Midbrain (tissue), 1 donor: ENCODE measurements at regions not wholly inside any gene's neighbourhood (a gene's known extent, or its start where the extent isn't known, plus 50 kb on each side); places are given as distances from the start of the nearest gene placed in this dataset.
"Not testable (repeated sequence)": the region's sequence is repeated elsewhere in the genome, so short reads cannot be mapped to it uniquely, and the experiment has no call there.

ENCODE experiments used
- DNase-seq: peaks from one replicate; lab custom pipeline; 2025; lab: John Stamatoyannopoulos, UW

GRCh38 chr3:153221748-153222162 lies 59.7 kb downstream of the RAP2B start:
- peak; percentile 29 for DNase-seq

GRCh38 chr3:153226877-153227276 lies 64.9 kb downstream of the RAP2B start:
- DNase-seq: not testable (repeated sequence)

GRCh38 chr3:153230427-153230826 lies 68.4 kb downstream of the RAP2B start:
- not testable (repeated sequence) for DNase-seq

GRCh38 chr3:153231245-153231644 lies 69.2 kb downstream of the RAP2B start:
- DNase-seq: not testable (repeated sequence)

DNA sequence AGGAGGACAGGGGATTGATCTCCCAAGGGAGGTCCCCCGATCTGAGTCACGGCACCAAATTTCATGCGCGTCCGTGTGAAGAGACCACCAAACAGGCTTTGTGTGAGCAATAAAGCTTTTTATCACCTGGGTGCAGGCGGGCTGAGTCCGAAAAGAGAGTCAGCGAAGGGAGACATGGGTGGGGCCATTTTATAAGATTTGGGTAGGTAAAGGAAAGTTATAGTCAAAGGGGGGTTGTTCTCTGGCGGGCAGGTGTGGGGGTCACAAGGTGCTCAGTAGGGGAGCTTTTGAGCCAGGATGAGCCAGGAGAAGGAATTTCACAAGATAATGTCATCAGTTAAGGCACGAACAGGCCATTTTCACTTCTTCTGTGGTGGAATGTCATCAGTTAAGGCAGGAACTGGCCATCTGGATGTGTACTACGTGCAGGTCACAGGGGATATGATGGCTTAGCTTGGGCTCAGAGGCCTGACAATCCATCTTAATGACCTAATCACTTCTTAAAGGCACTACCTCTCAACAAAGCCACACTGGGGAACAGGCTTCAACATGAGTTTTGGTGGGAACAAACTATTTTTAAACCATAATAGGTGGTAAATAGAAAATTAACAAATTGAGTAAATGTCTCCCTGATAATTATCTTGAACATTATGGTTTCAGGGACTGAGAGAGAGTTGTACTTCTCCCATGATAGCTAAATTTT lies 70.2 kb downstream of the RAP2B start:
- DNase-seq: not testable (repeated sequence)

DNA sequence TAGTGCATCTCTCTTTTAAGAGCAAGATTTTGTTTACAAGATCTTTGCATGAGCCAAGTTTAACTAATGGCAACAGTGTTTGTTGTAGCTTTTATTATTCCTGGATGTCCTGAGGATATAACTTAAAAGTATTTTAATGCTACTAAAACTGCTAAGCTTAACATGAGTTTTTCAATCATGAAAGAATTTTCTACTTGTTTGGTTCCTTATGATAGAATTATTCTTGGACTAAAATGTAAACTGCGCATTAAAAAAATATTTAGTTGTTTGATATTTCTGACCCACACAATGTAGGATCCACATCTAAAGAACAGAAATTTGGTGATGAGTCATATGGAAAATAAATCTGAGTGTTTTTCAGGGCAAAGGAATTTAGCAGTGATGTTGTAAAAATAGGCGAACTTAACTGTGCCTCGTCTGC lies 70.8 kb downstream of the RAP2B start:
- no peak for DNase-seq

DNA sequence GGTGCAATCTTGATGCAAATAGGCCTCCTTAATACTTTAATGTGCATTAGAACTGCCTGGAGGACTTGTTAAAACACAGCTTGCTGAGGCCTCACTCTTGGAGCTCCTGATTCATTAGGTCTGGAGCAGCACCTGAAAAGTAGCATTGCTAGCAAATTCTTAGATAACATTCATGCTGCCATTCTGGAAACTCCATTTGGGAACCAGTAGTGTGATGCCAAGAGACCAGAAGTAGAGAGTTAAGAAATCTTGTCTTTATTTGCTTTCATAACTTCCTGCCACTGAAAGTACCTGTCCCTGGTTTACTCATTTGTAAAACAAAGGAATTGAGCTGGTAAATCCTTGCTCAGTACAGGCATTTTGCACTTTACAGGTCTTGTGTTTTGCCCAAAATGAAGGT lies 72.0 kb downstream of the RAP2B start:
- no peak for DNase-seq

DNA sequence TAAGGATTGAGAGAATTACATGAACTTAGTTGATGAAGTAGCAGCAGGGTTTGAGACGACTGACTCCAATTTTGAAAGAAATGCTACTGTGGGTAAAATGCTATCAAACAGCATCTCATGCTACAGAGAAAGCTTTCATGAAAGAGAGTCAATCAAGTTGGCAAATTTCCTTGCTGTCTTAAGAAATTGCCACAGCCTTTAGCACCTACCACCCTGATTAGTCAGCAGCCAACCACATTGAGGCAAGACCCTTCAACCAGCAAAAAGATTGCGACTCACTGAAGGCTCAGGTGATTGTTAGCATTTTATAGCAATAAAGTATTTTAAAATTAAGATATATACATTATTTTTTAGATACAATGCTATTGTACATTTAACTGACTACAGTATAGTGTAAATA lies 80.9 kb downstream of the RAP2B start:
- DNase-seq: no peak

GRCh38 chr3:153244961-153245360 lies 82.9 kb downstream of the RAP2B start:
- no peak for DNase-seq

- no peak for DNase-seq
These were observed 83.6 kb downstream of the RAP2B start for GRCh38 chr3:153245661-153246060.

GRCh38 chr3:153246331-153246730 lies 84.3 kb downstream of the RAP2B start:
- DNase-seq: no peak

DNA sequence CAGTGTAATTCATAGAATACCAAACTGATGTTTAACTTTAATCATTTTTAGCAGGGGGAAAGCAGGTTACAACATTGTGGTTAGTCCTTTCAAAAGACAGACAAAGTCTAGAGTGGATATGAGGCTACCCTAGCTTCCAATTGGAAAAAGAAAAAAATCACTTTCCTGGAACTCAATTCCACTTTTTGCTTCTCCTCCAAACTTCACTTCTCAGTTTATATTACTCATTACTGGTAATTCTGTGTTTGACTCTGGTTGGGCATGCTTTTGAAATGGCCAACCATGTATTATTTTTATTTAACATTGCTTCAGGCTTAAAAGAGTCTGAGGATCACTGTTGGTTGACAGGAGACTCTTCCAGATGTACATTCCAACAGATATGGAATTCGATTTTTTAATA lies 84.8 kb downstream of the RAP2B start:
- DNase-seq: no peak

GRCh38 chr3:153247331-153248330 lies 85.6 kb downstream of the RAP2B start:
- DNase-seq: no peak

DNA sequence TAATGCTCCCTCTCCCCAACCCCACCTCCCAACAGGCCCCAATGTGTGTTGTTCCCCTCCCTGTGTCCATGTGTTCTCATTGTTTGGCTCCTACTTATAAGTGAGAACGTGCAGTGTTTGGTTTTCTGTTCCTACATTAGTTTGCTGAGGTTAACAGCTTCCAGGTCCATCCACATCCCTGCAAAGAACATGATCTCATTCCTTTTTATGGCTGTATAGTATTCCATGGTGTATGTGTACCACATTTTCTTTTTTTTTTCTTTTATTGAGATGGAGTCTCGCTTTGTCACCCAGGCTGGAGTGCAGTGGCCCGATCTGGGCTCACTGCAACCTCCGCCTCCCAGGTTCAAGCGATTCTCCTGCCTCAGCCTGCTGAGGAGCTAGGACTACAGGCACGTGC lies 86.8 kb downstream of the RAP2B start:
- not testable (repeated sequence) for DNase-seq

DNA sequence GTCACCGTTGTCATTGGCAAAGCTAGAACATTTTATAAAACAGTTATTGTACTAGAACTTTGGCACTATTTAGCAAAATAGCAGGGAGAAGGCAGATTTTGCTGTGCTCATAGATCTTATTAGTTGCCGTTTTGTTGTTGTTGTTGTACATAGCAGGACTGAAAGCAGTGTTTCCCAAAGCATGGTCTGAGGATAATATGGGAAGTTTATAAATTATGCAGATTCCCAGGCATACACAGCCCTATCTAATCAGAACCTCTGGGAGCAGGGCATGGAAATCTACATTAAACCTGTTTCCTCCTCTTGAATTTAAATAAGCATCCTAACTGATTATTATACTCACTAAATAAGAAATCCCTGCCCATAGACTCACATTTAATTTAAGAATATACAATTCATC lies 87.9 kb downstream of the RAP2B start:
- no peak for DNase-seq

DNA sequence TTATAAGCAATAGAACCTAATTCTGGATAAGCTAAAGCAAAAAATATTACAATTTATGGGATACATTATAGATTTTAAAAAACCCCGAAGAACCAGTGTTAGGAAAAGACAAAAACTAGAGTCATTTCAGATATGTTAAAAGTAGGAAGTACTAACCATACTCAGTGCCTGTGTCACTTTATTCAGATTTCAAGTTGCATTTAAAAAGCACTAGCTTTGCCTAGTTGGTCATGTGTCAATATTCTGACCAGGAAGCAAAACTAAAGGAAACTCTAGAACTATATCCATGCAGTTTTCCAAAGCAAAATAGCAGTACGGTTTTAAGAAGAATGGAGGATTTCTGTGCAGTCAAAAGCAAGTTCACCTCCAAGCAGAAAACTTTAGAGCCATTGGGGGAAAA lies 88.4 kb downstream of the RAP2B start:
- no peak for DNase-seq

DNA sequence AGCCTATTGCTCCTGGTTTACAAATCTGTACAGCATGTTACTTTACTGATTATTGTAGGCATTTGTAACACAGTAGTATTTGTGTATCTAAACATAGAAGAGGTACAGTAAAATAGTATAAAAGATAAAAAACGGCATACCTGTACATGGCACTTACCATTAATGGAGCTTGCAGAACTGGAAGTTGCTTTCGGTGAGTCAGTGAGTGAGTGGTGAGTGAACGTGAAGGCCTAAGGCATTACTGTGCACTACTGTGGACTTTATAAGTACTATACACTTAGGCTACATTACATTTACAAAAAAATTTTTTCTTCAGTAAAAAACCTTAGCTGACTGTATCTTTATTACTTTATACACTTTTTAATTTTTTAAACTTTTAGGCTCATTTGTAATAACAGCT lies 90.9 kb downstream of the RAP2B start:
- DNase-seq: no peak

DNA sequence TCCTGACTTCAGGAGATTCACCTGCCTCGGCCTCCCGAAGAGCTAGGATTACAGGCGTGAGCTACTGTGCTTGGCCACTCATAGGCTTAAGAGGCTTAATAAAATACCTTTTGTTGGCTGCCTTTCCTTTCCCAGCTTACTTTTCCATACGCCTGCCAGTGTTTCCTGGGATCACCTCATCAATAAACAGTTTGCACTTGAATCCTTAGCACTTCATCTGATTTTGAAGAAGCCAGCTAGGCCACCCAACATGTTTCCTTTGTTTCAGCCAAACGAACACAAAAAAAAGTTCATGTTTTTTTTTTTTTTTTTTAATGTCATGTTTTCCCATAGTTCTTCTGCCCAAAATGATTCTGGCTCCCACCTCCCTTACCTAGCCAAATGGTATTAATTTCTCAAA lies 92.3 kb downstream of the RAP2B start:
- DNase-seq: no peak

GRCh38 chr3:153257673-153258351 lies 95.8 kb downstream of the RAP2B start:
- no peak for DNase-seq

DNA sequence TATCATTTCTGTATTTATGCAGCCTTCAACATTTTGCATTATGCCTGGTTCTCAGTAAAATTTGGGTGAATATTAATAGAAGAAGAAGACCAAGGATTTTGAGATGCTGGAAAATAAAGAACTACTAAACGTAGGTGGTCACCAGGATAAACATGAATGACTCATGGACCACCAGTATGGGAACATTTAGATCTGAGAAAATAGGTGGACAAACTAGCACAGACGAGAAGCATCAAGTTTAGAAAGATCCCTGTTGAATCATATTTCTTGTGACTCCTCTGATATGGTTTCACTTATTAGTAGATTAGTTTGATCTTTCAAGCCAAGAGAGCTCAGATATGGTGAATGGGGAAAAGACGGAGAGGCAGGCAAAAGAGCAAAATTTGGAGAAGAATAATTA lies 97.9 kb downstream of the RAP2B start:
- DNase-seq: no peak

GRCh38 chr3:153260681-153261080 lies 98.7 kb downstream of the RAP2B start:
- DNase-seq: no peak

DNA sequence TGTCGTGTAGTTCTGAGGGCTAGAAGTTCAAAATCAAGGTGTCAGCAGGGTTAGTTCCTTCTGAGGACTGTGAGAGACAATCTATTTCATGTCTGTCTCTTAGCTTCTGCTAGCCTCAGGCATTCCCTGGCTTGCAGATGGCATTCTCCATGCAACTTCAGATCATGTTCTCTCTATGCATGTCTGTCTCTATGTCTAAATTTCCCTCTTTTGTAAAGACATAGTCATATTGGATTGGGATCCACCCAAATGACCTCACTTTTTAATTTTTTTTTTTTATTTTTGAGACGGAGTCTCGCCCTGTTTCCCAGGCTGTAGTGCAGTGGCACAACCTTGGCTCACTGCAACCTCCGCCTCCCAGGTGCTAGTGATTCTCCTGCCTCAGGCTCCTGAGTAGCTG lies 104.6 kb downstream of the RAP2B start:
- no peak for DNase-seq
